Cardiac muscle cell (in vitro differentiated cells and primary cell): ENCODE measurements at regions not wholly inside any gene's neighbourhood (a gene's known extent, or its start where the extent isn't known, plus 50 kb on each side); places are given as distances from the start of the nearest gene placed in this dataset.

Source experiments
- DNase-seq, 2 donors: peaks; one replicate each; pipeline versions ENCODE4 v3.0.0 to v3.0.0-alpha.2; 2010 to 2017; ENCODE audit warnings: low read depth in 1 of 2, low spot score in 1 of 2
- H3K27ac ChIP-seq: fragments of 200-600 bp; sonication (generic); 2 replicates; pipeline ENCODE4 v1.5.1; 2016
- H3K27me3 ChIP-seq: fragments of 200-600 bp; sonication (generic); 2 replicates; pipeline ENCODE4 v1.6.0; 2016; ENCODE audit warnings: control low read depth
- H3K36me3 ChIP-seq: fragments of 200-600 bp; sonication (generic); 2 replicates; pipeline ENCODE4 v1.5.1; 2016; ENCODE audit warnings: control low read depth
- H3K4me1 ChIP-seq: fragments of 200-600 bp; sonication (generic); 2 replicates; pipeline ENCODE4 v1.8.1; 2017; ENCODE audit warnings: low read depth, mild to moderate bottlenecking, mixed run types
- H3K4me3 ChIP-seq: fragments of 200-600 bp; sonication (generic); 2 replicates; pipeline ENCODE4 v1.5.1; 2016; ENCODE audit warnings: mild to moderate bottlenecking
- H3K9me3 ChIP-seq: fragments of 200-600 bp; sonication (generic); 2 replicates; pipeline ENCODE4 v1.5.1; 2017; ENCODE audit warnings: low read depth, mild to moderate bottlenecking, control low read depth
- CTCF ChIP-seq: IDR thresholded peaks from 2 replicates; pipeline ENCODE4 v1.5.1; 2012; ENCODE audit warnings: low read depth, mild to moderate bottlenecking, low read length

- no peak for DNase-seq
- Histone ChIP-seq H3K27me3 (no peaks in the 10 kb centered on the region), H3K9me3 (no peaks in the 10 kb centered on the region), H3K4me1 (no peaks in the 10 kb centered on the region), H3K36me3 (no peaks in the 10 kb centered on the region), H3K4me3 (no peak overlapping the region), H3K27ac (no peak overlapping the region)
- no peak for TF ChIP-seq CTCF
Observed at GRCh38 chr4:3361406-3361805, 68.6 kb downstream of the RGS12 start.

GRCh38 chr4:3361896-3362295, 69.1 kb downstream of the RGS12 start:
- H3K27me3 ChIP-seq = no peaks in the 10 kb centered on the region
- H3K36me3 ChIP-seq = no peaks in the 10 kb centered on the region
- no peak overlapping the region for H3K27ac ChIP-seq
- no peaks in the 10 kb centered on the region for H3K4me1 ChIP-seq
- TF ChIP-seq CTCF = no peak
- no peak for DNase-seq
- H3K4me3 ChIP-seq = no peak overlapping the region
- H3K9me3 ChIP-seq = no peaks in the 10 kb centered on the region

- H3K9me3 ChIP-seq = no peaks in the 10 kb centered on the region
- no peaks in the 10 kb centered on the region for H3K36me3 ChIP-seq
- H3K27ac ChIP-seq = no peak overlapping the region
- H3K27me3 ChIP-seq = no peaks in the 10 kb centered on the region
- no peak overlapping the region for H3K4me3 ChIP-seq
- no peaks in the 10 kb centered on the region for H3K4me1 ChIP-seq
- no peak for DNase-seq
- no peak for TF ChIP-seq CTCF
Observed at GRCh38 chr4:3362431-3363287, 69.8 kb downstream of the RGS12 start.

GRCh38 chr4:3363411-3364141, 70.8 kb downstream of the RGS12 start:
- DNase-seq = no peak
- Histone ChIP-seq H3K27ac (no peak overlapping the region), H3K27me3 (no peaks in the 10 kb centered on the region), H3K4me3 (no peak overlapping the region), H3K4me1 (no peaks in the 10 kb centered on the region), H3K36me3 (no peaks in the 10 kb centered on the region), H3K9me3 (no peaks in the 10 kb centered on the region)
- no peak for TF ChIP-seq CTCF

GRCh38 chr4:3364199-3364598, 71.4 kb downstream of the RGS12 start:
- H3K27me3 ChIP-seq = peaks cover under 1% of the 10 kb centered on the region
- no peak for DNase-seq
- no peak overlapping the region for H3K4me3 ChIP-seq
- H3K27ac ChIP-seq = no peak overlapping the region
- H3K9me3 ChIP-seq = no peaks in the 10 kb centered on the region
- no peak for TF ChIP-seq CTCF
- no peaks in the 10 kb centered on the region for H3K36me3 ChIP-seq
- H3K4me1 ChIP-seq = no peaks in the 10 kb centered on the region
